AG08396 (cell line): ENCODE measurements at regions not wholly inside any gene's neighbourhood (a gene's known extent, or its start where the extent isn't known, plus 50 kb on each side); places are given as distances from the start of the nearest gene placed in this dataset.
"Not testable (repeated sequence)": the region's sequence is repeated elsewhere in the genome, so short reads cannot be mapped to it uniquely, and the experiment has no call there.

ENCODE experiments used
- DNase-seq: peaks from one replicate; pipeline ENCODE4 v3.0.0; 2012; ENCODE audit warnings: low spot score, mixed read lengths

- no peak for DNase-seq
These were observed 193.7 kb downstream of the OSTF1 start for GRCh38 chr9:75282047-75282446.

DNA sequence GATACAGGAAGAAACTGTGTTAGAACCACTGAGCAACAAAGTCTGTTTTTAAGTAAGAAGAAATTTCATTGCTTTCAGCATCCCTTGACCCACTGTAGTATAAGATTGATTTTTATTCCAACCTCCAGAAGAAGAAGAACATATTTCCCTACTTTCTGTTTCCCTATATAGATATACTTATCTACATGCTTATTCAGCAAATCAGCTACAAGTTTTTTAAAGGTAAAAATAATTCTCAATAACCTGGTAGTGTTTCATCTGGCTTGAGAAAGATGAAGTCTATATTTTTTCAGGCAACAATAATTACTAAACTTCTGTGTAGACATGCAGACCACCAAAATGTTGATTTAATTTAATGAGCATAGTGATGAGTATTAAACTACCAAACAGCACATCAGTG lies 201.0 kb downstream of the OSTF1 start:
- DNase-seq, result no peak

DNA sequence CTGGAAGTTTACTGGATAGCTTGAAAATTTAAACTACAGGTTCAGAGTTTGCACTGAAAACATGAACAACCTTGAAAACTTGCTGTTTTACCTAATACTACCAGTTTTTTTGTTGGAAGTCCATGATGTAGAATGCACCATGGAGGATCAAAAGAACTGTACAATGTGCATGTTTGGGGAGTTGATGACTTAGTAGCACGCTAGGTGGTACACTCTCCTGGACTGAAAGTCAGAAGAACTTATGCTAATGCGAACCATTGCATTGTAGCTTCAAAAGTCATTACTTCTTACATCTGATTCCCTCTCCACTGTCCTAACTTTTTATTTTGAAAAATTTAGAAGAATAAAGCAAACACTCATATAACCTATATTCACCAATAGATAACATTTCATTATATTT lies 211.0 kb downstream of the OSTF1 start:
- DNase-seq, result no peak

GRCh38 chr9:75333624-75334023 lies 245.3 kb downstream of the OSTF1 start:
- DNase-seq, result no peak

DNA sequence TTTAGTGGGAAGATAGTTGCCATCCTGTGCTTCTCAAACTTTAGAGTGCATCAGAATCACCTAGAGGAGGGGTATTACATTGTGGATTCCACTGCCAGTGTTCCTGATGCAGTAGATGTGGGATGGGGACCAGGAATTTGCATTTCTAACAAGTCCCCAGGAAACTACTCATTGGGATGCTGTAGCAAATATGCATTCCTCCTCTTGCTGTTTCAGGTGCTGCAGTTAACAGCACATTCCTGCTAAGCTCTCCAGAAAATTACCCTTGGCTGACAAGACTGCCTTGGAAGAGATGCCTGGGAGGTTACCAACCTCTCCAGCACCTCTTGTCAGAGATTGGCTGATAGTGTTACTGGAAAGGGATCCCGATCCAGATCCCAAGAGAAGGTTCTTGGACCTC lies 270.5 kb downstream of the OSTF1 start:
- no peak for DNase-seq

DNA sequence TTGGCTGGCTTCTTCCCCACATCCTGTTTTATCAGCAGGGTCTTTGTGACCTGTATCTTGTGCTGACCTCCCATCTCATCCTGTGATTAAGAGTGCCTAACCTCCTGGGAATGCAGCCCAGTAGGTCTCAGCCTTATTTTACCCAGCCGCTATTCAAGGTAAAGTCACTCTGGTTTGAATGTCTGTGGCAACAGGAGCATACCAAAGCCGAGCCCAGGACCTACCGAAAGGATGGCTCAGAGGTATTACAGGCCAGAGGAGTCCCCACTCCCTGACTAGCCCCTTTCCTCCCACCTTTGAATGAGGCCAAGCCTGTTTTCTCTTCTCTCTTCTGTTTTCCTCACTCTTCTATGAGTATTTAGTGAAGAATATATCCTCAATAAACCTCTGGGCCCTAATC lies 271.3 kb downstream of the OSTF1 start:
- DNase-seq, result no peak

DNA sequence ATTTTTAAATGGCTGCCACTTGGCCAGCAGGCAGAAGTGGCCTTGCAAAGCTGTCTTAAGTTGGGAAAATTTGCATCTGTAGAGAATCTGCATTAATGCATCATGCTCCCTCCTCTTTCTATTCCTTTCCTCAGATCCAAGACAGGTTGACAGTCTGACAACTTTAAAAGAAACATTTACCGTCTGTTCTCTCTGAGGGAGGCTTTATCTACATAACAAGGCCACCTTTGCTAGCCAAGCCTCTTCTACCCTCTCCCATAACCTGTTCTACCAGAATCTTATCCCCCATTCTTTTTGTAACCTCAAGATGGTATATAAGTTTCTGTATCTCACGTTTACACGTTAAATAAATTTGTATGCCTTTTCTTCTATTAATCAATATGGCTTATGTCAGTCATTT lies 271.9 kb downstream of the OSTF1 start:
- no peak for DNase-seq

- not testable (repeated sequence) for DNase-seq
These were observed 274.1 kb downstream of the OSTF1 start for GRCh38 chr9:75362446-75362845.

DNA sequence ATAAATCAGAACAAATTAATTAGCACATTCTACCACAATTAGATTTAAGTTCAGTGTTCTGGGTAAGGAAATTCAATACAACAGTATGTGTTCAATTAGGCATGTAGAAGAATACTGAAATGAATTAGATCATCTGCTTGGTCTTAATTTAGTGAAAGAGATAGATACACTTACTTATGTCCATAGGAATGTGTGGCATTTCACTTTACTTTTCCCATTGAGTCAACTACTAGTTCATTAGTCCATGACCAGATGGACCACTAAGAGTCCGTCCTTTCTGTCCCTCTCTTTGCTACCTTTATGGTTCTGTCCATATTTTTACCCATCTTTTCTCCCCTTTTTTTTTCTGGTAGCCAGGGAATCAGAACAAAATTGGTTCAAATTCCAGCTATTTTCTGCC lies 276.9 kb downstream of the OSTF1 start:
- DNase-seq, result no peak

DNA sequence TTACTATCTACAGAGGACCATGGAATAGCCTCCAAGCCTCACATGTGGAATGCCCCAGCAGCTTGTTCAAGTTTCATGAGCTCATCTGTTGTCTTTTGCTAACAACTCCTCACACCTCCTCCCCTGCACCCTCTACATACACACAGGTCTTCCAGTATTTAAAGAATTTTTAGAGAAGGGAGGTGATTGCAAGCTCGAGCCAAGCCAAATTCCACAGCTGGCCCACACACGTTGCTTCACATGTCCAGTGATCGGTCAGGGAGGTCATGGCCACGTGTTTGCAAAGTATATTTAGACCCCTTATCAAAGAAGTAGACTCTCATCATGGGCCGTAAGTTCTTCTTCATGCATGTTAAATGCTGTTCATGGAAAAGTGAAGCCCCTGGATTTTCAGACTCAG lies 281.7 kb downstream of the OSTF1 start:
- DNase-seq, result no peak

DNA sequence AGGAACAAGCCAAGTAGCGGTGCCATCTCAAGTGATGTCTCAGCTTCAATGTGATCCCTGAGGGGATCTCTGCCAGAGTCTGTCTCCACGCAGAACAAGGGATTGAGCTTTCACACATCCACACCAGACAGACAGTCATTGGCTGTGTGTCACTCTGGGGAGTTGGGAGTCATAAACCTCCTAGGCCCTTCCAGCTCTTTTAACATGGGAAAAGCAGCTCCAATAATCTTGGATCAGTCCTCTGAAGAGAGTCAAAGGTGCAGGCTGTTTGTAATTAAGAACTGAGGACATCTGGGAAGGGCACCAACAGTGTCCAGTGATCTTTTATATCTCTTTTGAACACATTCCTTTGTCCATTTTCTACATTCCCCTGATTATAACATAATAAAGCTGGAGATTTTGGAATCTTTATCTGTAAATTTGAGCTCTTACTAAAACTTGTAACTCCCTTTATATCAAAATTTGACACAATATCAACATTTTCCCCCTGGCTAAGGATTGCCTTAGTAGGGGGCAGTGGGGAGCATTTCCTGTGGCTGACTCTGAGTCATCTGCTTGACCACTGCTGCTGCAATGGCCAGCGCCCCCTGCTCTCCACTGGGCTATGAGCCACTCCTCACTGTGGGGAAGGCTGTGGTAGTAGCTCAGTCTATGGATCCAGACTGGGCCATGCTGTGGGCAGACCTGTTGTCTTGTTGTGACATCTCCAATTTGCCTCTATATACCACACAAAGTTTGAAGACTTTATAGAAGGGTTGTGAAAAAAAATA lies 284.4 kb downstream of the OSTF1 start:
- no peak for DNase-seq

- no peak for DNase-seq
These were observed 288.5 kb downstream of the OSTF1 start for GRCh38 chr9:75376680-75377254.

GRCh38 chr9:75378036-75378435 lies 289.7 kb downstream of the OSTF1 start:
- no peak for DNase-seq

DNA sequence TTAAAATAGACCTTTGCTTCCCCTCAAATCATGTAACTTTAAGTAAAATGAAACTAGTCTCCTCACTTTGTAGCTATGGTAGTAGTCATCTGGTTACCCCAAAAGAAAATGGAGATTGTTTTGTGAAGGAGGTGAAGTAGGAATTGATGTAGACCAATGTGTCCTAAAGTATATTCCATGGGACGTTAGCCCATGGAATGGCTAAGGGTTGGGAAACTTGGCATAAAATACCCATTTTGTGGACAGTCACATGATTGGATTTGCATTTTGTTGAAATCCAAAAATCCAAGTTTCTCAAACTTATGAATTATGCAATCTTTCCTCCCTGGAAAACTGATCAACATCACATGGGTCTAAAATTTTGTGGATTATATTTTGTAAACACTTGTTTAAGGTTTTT lies 290.6 kb downstream of the OSTF1 start:
- DNase-seq, result no peak

- no peak for DNase-seq
These were observed 293.8 kb downstream of the OSTF1 start for GRCh38 chr9:75382126-75382525.

DNA sequence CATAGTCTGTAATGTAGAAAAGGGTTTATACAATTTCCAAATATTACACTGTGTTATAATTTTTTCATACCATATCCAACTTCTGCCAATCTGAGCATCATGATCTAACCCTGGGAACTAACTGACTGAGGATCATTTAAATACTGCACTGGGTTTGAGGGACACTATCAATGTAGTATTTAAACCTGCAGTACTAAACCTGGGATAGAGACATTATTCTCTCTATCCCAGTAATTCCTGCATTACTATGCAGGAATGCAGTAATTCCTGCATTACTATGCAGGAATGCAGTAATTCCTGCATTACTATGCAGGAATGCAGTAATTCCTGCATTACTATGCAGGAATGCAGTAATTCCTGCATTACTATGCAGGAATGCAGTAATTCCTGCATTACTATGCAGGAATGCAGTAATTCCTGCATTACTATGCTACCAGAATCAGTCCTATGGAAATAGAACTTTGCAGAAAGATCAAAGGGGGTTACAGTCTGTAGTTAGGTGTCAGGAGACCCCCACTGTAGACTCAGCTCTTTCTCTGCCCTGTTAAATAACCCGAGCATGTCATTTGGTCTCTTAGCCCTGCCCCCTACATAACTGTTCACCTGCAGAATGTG lies 295.2 kb downstream of the OSTF1 start:
- DNase-seq, result not testable (repeated sequence)

- DNase-seq, result no peak
These were observed 296.9 kb downstream of the OSTF1 start for GRCh38 chr9:75385236-75385635.

- DNase-seq, result no peak
These were observed 300.8 kb downstream of the OSTF1 start for GRCh38 chr9:75389101-75389500.

- DNase-seq, result no peak
These were observed 302.6 kb downstream of the OSTF1 start for GRCh38 chr9:75390951-75391350.

DNA sequence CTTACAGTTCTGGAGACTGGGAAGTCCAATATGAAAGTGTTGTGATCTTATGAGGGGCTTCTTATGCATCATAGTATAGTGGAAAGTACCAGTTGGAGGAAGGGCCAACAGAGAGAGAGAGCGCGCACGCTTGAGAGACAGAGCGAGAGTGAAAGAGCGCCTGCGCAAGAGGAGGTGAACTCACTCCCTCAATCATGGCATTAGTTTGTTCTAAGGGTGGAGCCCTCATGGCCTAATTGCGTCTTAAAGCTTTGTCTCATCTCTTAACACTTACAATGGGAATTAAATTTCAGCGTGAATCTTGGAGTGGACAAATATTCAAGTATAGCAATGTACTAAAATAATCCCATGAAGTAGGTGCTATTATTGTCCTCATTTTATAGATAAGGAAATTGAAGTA lies 303.2 kb downstream of the OSTF1 start:
- no peak for DNase-seq

- DNase-seq, result no peak
These were observed 307.0 kb downstream of the OSTF1 start for GRCh38 chr9:75395336-75395735.

DNA sequence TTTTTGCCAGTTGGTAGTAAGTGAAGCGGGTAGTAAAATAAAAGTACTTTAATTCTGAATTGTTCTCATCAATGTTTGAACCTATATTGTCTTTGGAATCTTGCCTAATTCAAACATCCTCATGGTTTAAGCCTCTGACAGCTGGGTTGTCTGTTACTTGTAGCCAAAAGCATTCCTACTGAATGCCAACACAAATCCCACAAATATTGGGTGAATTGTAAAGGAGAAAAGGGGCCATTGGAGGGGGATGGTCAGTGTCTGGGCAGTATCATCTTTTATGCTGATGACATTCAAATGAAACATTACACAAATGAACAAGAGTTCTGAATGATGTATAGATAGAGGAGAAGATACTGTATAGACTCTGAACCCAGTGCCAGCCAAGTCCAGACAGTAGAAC lies 309.5 kb downstream of the OSTF1 start:
- DNase-seq, result no peak

GRCh38 chr9:75408391-75408790 lies 320.1 kb downstream of the OSTF1 start:
- no peak for DNase-seq

- no peak for DNase-seq
These were observed 322.1 kb downstream of the OSTF1 start for GRCh38 chr9:75410405-75410804.
